ENCODE measurements at regions not wholly inside any gene's neighbourhood (a gene's known extent, or its start where the extent isn't known, plus 50 kb on each side); places are given as distances from the start of the nearest gene placed in this dataset.

DNA sequence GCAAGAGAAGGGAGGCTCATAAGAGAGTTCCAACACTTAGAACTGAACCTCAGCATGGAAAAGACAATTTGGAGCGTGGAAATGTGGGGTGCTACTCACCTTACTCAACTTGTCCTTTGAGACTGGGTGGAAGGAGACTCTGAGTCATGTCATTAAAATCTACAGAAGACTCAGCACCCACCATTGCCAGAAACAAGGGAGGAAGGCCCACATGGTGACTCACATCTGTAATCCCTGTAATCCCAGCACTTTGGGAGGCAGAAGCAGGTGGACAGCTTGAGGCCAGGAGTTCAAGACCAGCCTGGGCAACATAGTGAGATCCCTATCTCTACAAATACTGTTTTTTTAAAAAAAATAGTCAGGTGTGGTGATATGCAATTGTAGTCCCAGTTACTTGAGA lies 161.9 kb upstream of the UBE3A start:
- TF ChIP-seq, protein P1, sequence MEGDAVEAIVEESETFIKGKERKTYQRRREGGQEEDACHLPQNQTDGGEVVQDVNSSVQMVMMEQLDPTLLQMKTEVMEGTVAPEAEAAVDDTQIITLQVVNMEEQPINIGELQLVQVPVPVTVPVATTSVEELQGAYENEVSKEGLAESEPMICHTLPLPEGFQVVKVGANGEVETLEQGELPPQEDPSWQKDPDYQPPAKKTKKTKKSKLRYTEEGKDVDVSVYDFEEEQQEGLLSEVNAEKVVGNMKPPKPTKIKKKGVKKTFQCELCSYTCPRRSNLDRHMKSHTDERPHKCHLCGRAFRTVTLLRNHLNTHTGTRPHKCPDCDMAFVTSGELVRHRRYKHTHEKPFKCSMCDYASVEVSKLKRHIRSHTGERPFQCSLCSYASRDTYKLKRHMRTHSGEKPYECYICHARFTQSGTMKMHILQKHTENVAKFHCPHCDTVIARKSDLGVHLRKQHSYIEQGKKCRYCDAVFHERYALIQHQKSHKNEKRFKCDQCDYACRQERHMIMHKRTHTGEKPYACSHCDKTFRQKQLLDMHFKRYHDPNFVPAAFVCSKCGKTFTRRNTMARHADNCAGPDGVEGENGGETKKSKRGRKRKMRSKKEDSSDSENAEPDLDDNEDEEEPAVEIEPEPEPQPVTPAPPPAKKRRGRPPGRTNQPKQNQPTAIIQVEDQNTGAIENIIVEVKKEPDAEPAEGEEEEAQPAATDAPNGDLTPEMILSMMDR (IDR thresholded peaks at IDR 0.05; ENCODE audit: low read depth, low read length), result no peak
- TF ChIP-seq EZH2phosphoT487 (IDR thresholded peaks at IDR 0.05; ENCODE audit: low read depth), result no peak

All from OCI-LY3 (cell line).